ENCODE measurements at regions not wholly inside any gene's neighbourhood (a gene's known extent, or its start where the extent isn't known, plus 50 kb on each side); places are given as distances from the start of the nearest gene placed in this dataset.

DNA sequence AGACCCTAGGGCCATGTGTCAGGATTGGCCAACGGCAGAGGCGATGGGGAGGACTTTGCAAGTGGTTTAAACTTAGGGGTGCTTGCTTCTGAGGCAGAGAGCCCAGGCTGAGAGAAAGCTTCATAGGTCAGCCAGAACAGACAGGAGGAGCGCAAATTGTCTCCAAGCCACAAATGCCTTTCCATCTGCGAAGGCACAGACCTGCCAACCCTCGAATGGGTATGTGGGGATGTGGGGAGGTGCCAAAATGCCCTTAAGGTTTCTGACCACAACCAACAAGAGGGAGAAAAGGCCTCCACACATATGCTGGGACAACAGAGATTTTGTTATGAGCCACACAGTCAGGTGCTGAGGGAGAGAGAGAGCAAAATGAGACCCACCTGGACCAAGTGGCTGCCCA is 283.6 kb downstream of the CYP26B1 start:
- no peak for TF ChIP-seq CEBPG (CRISPR knock-in tag; IDR thresholded peaks at IDR 0.05)
- no peak for TF ChIP-seq CEBPG (tag; conservative IDR thresholded peaks at IDR 0.05 in 1 of 2, IDR thresholded peaks at IDR 0.05 in 1 of 2)
- TF ChIP-seq, protein P1, sequence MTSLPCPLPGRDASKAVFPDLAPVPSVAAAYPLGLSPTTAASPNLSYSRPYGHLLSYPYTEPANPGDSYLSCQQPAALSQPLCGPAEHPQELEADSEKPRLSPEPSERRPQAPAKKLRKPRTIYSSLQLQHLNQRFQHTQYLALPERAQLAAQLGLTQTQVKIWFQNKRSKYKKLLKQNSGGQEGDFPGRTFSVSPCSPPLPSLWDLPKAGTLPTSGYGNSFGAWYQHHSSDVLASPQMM (CRISPR knock-in tag; IDR thresholded peaks at IDR 0.05): no peak
- no peak for TF ChIP-seq ZNF444 (CRISPR knock-in tag; IDR thresholded peaks at IDR 0.05)
- no peak for TF ChIP-seq CHCHD3 (CRISPR knock-in tag; IDR thresholded peaks at IDR 0.05)
- no peak for TF ChIP-seq SRSF1 (IDR thresholded peaks at IDR 0.05; ENCODE audit: low read depth, low read length)
- H2AFZ ChIP-seq (ENCODE audit: low read depth, low read length): no peak overlapping the region
- no peak overlapping the region for H3K4me2 ChIP-seq (ENCODE audit: insufficient read depth, low read length)
- no peak overlapping the region for H3K27ac ChIP-seq (ENCODE audit: extremely low read depth, low read depth, low read length)
- ChIA-PET CTCF (ENCODE audit: low intra/inter-chr PET ratio) (no interaction called here), POLR2A (interaction anchor here (0.6 kb wide), 1 partner anchor 187 kb away, joined by 4 read pairs; no protein-coding TSS in a partner anchor)
- peaks cover 2 to 36% of the 10 kb centered on the region in 2 experiments for H3K27me3 ChIP-seq (ENCODE audit: control insufficient read depth in 2 of 2, insufficient read depth in 2 of 2, low read length in 2 of 2)
- ATAC-seq: no peak
- no peak for DNase-seq (ENCODE audit: extremely low read depth in 1 of 4, low spot score in 3 of 4)
- in situ Hi-C loops (cut with MboI) (no loop called here), intact Hi-C loops (cut with micrococcal nuclease) (no loop called here)
- 0% methylated on average over 5 of the region's 5 CpGs for WGBS (ENCODE audit: insufficient coverage, low coverage, missing lambda C conversion rate)
- H3K9ac ChIP-seq (ENCODE audit: insufficient read depth in 1 of 2, low read depth in 2 of 2, low read length in 2 of 2): no peak overlapping the region
- H3K4me1 ChIP-seq (replicated peaks in 1 of 2; ENCODE audit: control insufficient read depth in 2 of 2, insufficient read depth in 2 of 2, low read length in 2 of 2): no peaks in the 10 kb centered on the region
- H3K9me3 ChIP-seq (replicated peaks; ENCODE audit: control insufficient read depth, insufficient read depth, low read depth, low read length): no peaks in the 10 kb centered on the region
- H3K79me2 ChIP-seq (ENCODE audit: control insufficient read depth, insufficient read depth, low read length): no peaks in the 10 kb centered on the region
- no peaks in the 10 kb centered on the region; the same call in 1 of the 2 replicates for H4K20me1 ChIP-seq (replicated peaks; ENCODE audit: control insufficient read depth, insufficient read depth, low read length)
- no peaks in the 10 kb centered on the region for H3K9me1 ChIP-seq (ENCODE audit: control insufficient read depth, insufficient read depth, low read length)
- no peak for FAIRE-seq
- no peak overlapping the region for H3K4me3 ChIP-seq
- H3K36me3 ChIP-seq (ENCODE audit: control insufficient read depth, insufficient read depth, low read length): no peaks in the 10 kb centered on the region
- no TSS peak for BruUV-seq (replicated peaks)

DNA sequence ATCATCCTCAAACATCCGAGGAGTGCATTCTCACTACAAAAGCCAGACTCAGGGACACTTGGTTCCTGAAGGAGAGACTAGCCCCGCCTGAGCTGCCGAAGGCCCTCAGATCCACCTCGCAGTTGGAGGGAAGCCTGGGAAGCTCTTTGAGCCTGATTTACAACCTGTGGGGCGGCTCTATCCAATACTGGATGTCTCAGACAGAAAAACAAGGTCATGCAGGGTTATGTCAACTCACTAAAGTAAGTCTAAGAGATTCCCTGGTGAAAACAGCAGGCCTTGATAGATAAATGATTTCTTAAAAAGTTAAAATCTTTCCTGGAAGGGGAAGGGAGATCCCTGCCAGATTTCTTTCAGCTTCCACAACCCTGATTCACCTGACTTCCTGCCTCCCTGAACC is 284.3 kb downstream of the CYP26B1 start:
- intact Hi-C loops (cut with micrococcal nuclease): no loop called here
- in situ Hi-C loops (cut with MboI): no loop called here
- Histone ChIP-seq H3K4me2 (ENCODE audit: insufficient read depth, low read length) (no peak overlapping the region), H3K9me3 (replicated peaks; ENCODE audit: control insufficient read depth, insufficient read depth, low read depth, low read length) (no peaks in the 10 kb centered on the region), H3K79me2 (ENCODE audit: control insufficient read depth, insufficient read depth, low read length) (no peaks in the 10 kb centered on the region), H4K20me1 (replicated peaks; ENCODE audit: control insufficient read depth, insufficient read depth, low read length) (no peaks in the 10 kb centered on the region; the same call in 1 of the 2 replicates), H3K27ac (ENCODE audit: extremely low read depth, low read depth, low read length) (no peak overlapping the region), H3K4me1 (replicated peaks in 1 of 2; ENCODE audit: control insufficient read depth in 2 of 2, insufficient read depth in 2 of 2, low read length in 2 of 2) (no peaks in the 10 kb centered on the region), H3K36me3 (ENCODE audit: control insufficient read depth, insufficient read depth, low read length) (no peaks in the 10 kb centered on the region), H3K4me3 (no peak overlapping the region), H3K9ac (ENCODE audit: insufficient read depth in 1 of 2, low read depth in 2 of 2, low read length in 2 of 2) (no peak overlapping the region), H3K9me1 (ENCODE audit: control insufficient read depth, insufficient read depth, low read length) (no peaks in the 10 kb centered on the region), H2AFZ (ENCODE audit: low read depth, low read length) (no peak overlapping the region), H3K27me3 (ENCODE audit: control insufficient read depth in 2 of 2, insufficient read depth in 2 of 2, low read length in 2 of 2) (peaks cover 2 to 36% of the 10 kb centered on the region in 2 experiments)
- ChIA-PET CTCF (ENCODE audit: low intra/inter-chr PET ratio) (interaction anchor here (0.5 kb wide), 1 partner anchor 58 kb away, joined by 3 read pairs; no protein-coding TSS in a partner anchor), POLR2A (interaction anchor here (0.6 kb wide), 1 partner anchor 187 kb away, joined by 4 read pairs; no protein-coding TSS in a partner anchor)
- ATAC-seq: no peak
- no TSS peak for BruUV-seq (replicated peaks)
- DNase-seq (ENCODE audit: extremely low read depth in 1 of 4, low spot score in 3 of 4): no peak
- no peak for FAIRE-seq
- 3% methylated on average over 5 of the region's 5 CpGs for WGBS (ENCODE audit: insufficient coverage, low coverage, missing lambda C conversion rate)
- TF ChIP-seq BRD4 (IDR thresholded peaks at IDR 0.05) (no peak), ZEB2 (IDR thresholded peaks at IDR 0.05) (no peak), RB1 (IDR thresholded peaks at IDR 0.05; ENCODE audit: low read depth) (no peak), RCOR1 (IDR thresholded peaks at IDR 0.05; ENCODE audit: borderline replicate concordance in 1 of 2, low read depth in 2 of 2, low read length in 2 of 2) (peak in 1 of 2 experiments; percentile 69; a peak in 1 of 4 replicates), NR2F6 (CRISPR knock-in tag; IDR thresholded peaks at IDR 0.05) (no peak), ZNF699 (CRISPR knock-in tag; IDR thresholded peaks at IDR 0.05; ENCODE audit: insufficient replicate concordance) (no peak), CXXC5 (CRISPR knock-in tag; IDR thresholded peaks at IDR 0.05) (no peak)
- TF ChIP-seq, protein P2, sequence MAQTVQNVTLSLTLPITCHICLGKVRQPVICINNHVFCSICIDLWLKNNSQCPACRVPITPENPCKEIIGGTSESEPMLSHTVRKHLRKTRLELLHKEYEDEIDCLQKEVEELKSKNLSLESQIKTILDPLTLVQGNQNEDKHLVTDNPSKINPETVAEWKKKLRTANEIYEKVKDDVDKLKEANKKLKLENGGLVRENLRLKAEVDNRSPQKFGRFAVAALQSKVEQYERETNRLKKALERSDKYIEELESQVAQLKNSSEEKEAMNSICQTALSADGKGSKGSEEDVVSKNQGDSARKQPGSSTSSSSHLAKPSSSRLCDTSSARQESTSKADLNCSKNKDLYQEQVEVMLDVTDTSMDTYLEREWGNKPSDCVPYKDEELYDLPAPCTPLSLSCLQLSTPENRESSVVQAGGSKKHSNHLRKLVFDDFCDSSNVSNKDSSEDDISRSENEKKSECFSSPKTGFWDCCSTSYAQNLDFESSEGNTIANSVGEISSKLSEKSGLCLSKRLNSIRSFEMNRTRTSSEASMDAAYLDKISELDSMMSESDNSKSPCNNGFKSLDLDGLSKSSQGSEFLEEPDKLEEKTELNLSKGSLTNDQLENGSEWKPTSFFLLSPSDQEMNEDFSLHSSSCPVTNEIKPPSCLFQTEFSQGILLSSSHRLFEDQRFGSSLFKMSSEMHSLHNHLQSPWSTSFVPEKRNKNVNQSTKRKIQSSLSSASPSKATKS (CRISPR knock-in tag; IDR thresholded peaks at IDR 0.05): no peak
- TF ChIP-seq, protein P3, sequence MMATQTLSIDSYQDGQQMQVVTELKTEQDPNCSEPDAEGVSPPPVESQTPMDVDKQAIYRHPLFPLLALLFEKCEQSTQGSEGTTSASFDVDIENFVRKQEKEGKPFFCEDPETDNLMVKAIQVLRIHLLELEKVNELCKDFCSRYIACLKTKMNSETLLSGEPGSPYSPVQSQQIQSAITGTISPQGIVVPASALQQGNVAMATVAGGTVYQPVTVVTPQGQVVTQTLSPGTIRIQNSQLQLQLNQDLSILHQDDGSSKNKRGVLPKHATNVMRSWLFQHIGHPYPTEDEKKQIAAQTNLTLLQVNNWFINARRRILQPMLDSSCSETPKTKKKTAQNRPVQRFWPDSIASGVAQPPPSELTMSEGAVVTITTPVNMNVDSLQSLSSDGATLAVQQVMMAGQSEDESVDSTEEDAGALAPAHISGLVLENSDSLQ (IDR thresholded peaks at IDR 0.05): peak; percentile 6; the same call in 1 of the 2 replicates

Measured in K562 (cell line).